ENCODE measurements at regions not wholly inside any gene's neighbourhood (a gene's known extent, or its start where the extent isn't known, plus 50 kb on each side); places are given as distances from the start of the nearest gene placed in this dataset.

DNA sequence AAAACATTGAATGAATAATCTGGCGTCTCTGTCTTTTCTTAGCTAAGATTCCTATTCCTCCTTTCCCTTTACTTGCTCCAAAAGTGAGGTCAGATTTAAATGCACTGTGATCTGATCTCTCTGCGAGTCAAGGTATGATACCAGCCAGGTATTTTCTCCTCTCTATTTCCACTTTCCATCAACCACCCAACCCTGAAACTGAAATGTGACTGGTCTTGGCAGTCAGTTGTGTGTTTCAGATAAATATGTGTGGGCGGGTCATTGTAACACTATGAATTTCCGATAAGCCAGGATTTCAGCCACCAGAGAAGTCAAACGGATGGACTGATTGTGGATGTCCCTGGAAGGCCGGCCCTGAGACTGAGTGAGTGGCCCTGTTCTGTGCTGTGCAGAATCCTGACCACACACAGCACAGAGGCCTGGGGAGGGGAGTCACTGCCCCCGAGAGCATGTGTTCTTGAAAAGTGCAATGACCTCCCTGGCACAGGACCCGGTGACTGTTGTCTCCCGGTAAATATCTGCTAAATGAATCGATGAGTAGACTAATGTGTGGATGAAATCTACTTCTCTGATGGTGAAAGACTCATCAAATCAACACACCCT, 612.5 kb upstream of the TMEM132C start:
- TF ChIP-seq, protein P1, sequence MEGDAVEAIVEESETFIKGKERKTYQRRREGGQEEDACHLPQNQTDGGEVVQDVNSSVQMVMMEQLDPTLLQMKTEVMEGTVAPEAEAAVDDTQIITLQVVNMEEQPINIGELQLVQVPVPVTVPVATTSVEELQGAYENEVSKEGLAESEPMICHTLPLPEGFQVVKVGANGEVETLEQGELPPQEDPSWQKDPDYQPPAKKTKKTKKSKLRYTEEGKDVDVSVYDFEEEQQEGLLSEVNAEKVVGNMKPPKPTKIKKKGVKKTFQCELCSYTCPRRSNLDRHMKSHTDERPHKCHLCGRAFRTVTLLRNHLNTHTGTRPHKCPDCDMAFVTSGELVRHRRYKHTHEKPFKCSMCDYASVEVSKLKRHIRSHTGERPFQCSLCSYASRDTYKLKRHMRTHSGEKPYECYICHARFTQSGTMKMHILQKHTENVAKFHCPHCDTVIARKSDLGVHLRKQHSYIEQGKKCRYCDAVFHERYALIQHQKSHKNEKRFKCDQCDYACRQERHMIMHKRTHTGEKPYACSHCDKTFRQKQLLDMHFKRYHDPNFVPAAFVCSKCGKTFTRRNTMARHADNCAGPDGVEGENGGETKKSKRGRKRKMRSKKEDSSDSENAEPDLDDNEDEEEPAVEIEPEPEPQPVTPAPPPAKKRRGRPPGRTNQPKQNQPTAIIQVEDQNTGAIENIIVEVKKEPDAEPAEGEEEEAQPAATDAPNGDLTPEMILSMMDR (conservative IDR thresholded peaks at IDR 0.05) = no peak
- TF ChIP-seq ZFX (IDR thresholded peaks at IDR 0.05) = no peak
- H3K27ac ChIP-seq = no peak overlapping the region

DNA sequence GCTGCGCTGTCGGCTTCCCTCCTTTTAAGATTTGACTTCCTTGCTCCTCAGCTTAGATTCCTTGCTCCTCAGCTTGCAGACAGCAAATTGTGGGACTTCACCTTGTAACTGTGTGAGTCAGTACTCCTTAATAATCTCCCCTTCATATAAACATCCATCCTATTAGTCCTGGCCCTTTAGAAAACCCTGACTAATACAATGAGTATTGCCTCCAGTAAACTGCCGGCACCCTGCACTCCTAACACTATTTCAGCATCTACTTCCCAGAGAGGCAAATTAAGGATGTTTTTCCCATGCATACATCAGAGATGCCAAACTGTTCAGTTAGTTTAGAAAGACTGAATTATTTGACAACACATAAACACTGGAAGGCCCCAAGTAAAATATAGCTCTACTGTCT, 611.3 kb upstream of the TMEM132C start:
- no peak overlapping the region for H3K27ac ChIP-seq
- no peak for TF ChIP-seq ZFX (IDR thresholded peaks at IDR 0.05)
- TF ChIP-seq, protein P1 (conservative IDR thresholded peaks at IDR 0.05) = no peak

DNA sequence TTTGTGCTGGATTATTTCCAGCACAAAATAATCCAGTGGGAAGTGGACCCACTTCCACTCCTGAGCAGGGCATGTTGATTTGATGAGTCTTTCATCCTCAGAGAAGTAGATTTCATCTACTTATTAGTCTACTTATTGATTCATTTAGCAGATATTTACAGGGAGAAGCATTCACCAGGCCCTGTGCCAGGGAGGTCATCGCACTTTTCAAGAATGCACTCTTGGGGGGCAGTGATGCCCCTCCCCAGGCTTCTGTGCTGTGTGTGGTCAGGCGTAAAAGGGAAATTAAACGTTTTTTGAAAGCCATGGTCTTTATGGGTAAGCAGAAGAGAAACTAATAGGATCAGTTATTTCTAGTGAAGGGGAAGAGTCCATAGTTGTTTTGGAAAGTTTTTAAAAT, 610.7 kb upstream of the TMEM132C start:
- H3K27ac ChIP-seq = no peak overlapping the region
- TF ChIP-seq, protein P1 (conservative IDR thresholded peaks at IDR 0.05) = no peak
- no peak for TF ChIP-seq ZFX (IDR thresholded peaks at IDR 0.05)

DNA sequence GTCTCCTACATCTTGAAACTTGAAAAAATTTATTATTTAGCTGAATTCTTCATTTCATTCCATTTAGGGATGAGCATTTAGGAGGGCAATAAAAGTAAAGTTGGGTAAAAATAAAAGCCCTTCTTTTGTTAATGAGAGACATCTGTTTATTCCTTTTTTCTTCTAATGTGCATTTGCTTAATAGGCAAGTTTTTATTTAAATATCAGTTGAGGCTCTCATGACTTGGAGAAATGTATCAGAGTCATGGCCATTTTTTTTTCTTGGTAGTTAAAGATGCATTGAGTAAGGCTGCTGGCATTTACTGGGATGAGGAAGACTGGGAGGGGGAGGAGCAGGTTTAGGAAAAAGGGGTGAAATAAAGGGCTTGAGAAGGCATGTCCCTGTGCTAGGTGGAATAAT, 609.9 kb upstream of the TMEM132C start:
- H3K27ac ChIP-seq = no peak overlapping the region
- TF ChIP-seq, protein P1 (conservative IDR thresholded peaks at IDR 0.05) = no peak
- TF ChIP-seq ZFX (IDR thresholded peaks at IDR 0.05) = no peak

DNA sequence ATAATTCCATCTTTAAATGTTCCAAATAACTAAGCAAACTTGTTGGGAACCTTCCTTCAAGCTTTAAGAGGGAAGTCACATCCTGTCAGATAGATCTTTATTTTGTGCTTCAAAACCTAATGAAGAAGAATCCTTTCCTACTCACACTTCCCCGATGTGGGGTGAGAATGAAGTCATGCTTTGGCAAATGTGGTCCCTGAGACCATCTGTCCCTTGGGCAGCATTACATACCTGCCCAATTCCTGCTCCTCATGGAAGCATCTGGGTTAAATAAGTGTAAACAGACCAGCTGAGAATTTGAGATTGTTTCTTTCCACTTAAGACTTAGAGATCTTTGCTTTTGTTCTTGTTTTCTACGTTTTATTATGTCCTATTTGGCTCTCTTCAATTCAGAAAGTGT, 606.0 kb upstream of the TMEM132C start:
- H3K27ac ChIP-seq = no peak overlapping the region
- TF ChIP-seq, protein P1 (conservative IDR thresholded peaks at IDR 0.05) = no peak
- TF ChIP-seq ZFX (IDR thresholded peaks at IDR 0.05) = no peak

DNA sequence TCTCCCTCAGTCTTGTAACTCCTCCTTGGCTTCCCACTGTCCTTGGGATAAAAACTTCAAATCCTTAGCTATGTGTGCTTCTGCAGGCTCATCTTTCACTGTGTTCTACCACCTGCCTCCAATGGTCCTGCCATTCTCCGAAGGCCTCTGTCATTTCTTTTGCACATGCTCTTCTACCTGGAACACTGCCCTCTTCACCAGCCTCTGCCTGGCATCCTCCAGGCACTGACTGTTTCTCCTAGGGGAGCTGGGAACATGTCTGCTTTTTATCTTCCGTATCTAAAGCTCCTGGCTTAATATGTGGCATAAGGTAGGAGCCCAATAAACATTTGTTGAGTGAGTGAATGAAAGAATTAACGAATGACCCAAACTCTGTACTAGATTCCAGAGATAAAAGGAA, 603.3 kb upstream of the TMEM132C start:
- no peak overlapping the region for H3K27ac ChIP-seq
- no peak for TF ChIP-seq ZFX (IDR thresholded peaks at IDR 0.05)
- TF ChIP-seq, protein P1 (conservative IDR thresholded peaks at IDR 0.05) = no peak

DNA sequence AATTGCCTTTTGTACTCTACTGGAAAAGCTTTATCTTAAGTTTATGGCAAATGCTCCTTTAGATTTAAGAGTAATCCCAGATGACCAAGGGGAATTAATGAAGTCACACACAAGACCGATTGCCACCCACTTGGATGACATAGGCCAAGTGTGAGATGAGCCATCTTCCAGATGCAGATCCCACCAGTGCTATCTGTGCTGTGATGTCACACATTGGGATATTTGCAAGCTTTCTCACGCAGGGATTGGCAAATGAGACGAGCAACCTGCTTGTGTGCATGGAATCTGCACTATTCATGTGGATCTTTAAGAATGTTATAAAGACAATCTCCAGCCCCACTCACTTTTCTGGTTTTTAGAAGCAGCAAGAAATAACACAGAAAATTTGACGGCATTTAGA, 602.1 kb upstream of the TMEM132C start:
- no peak overlapping the region for H3K27ac ChIP-seq
- no peak for TF ChIP-seq ZFX (IDR thresholded peaks at IDR 0.05)
- TF ChIP-seq, protein P1 (conservative IDR thresholded peaks at IDR 0.05) = no peak
